HCT116 (cell line): ENCODE measurements at regions not wholly inside any gene's neighbourhood (a gene's known extent, or its start where the extent isn't known, plus 50 kb on each side); places are given as distances from the start of the nearest gene placed in this dataset.

Experiments
- ATAC-seq: fragments of 200-7000 bp; cut with Tn5 transposase; 2 replicates; pipeline ENCODE4 v1.9.1; 2020; ENCODE audit warnings: mild to moderate bottlenecking, moderate library complexity
- BruUV-seq: library from RNA; stranded (reverse); fragments of 400-500 nt; replicated peaks from 2 replicates; lab custom pipeline; 2021; lab: Mats Ljungman, UMichigan
- CTCF ChIA-PET: fragments of 300-600 bp; sonication (Branson Sonifier 250); formaldehyde crosslinking; loops from one replicate; lab custom pipeline; 2021; ENCODE audit warnings: antibody characterized with exemption; lab: Charles Lee
- POLR2A ChIA-PET: fragments of 300-600, 350-600 bp; sonication (Branson Sonifier 250); formaldehyde crosslinking; loops from one replicate; lab custom pipeline; 2021; ENCODE audit warnings: antibody characterized with exemption; lab: Charles Lee
- RAD21 ChIA-PET, 2 experiments: fragments of 300-600 bp; sonication (Branson Sonifier 250); formaldehyde crosslinking; loops; one replicate each; lab custom pipeline; 2023; ENCODE audit warnings: low total read pairs in 2 of 2; ENCODE audit not compliant: uncharacterized antibody in 2 of 2, unreplicated experiment in 2 of 2, low non-redundant PET in 1 of 2; lab: Charles Lee
- DNase-seq: peaks from one replicate; pipeline ENCODE4 v3.0.0-alpha.2; 2010; ENCODE audit warnings: low read depth, low spot score
- H2AFZ ChIP-seq: fragments of 200-600 bp; shearing (Covaris generic), sonication (generic); 2 replicates; pipeline ENCODE4 v1.6.1; 2017; ENCODE audit warnings: low read depth, mixed run types, mixed read lengths, antibody characterized with exemption, low read length; ENCODE audit not compliant: poor library complexity, severe bottlenecking
- H3K27ac ChIP-seq: 2 replicates; pipeline ENCODE4 v1.5.1; 2012; ENCODE audit warnings: low read depth, low read length
- H3K27me3 ChIP-seq: fragments of 200-600 bp; sonication (generic); 2 replicates; pipeline ENCODE4 v1.6.1; 2016; ENCODE audit warnings: mixed run types, low read length, mixed read lengths; ENCODE audit not compliant: insufficient read depth
- H3K36me3 ChIP-seq, 2 experiments: fragments of 200-500 bp in 1 of 2; fragments of 200-600 bp in 1 of 2; sonication (Bioruptor generic) in 1 of 2; sonication (generic) in 1 of 2; 2 replicates each; pipeline versions ENCODE4 v1.5.1 to v1.6.1; 2014 to 2016; ENCODE audit warnings: low read length in 2 of 2, inconsistent platforms in 1 of 2, mixed read lengths in 1 of 2, mixed run types in 1 of 2; ENCODE audit not compliant: insufficient read depth in 2 of 2, control insufficient read depth in 1 of 2
- H3K4me1 ChIP-seq, 2 experiments: fragments of 200-600 bp in 1 of 2; sonication (generic) in 1 of 2; 2 replicates each; pipeline versions ENCODE4 v1.5.1 to v1.6.1; 2012 to 2017; ENCODE audit warnings: low read length in 2 of 2, inconsistent platforms in 1 of 2, mild to moderate bottlenecking in 1 of 2, mixed read lengths in 1 of 2, mixed run types in 1 of 2, moderate library complexity in 1 of 2; ENCODE audit not compliant: insufficient read depth in 2 of 2, control insufficient read depth in 1 of 2
- H3K4me2 ChIP-seq: fragments of 200-600 bp; sonication (generic); 2 replicates; pipeline ENCODE4 v1.6.1; 2017; ENCODE audit warnings: mixed run types, low read length, mixed read lengths
- H3K4me3 ChIP-seq, 2 experiments: fragments of 200-600 bp in 1 of 2; sonication (generic) in 1 of 2; replicated peaks in 1 of 2; 2 replicates each; pipeline ENCODE4 v1.5.1; 2011 to 2016; ENCODE audit warnings: low read length in 2 of 2, control low read depth in 1 of 2, low read depth in 1 of 2, mild to moderate bottlenecking in 1 of 2, mixed read lengths in 1 of 2, mixed run types in 1 of 2
- H3K79me2 ChIP-seq: fragments of 200-600 bp; sonication (generic); 2 replicates; pipeline ENCODE4 v1.6.1; 2017; ENCODE audit warnings: mild to moderate bottlenecking, mixed run types, low read length, moderate library complexity, mixed read lengths; ENCODE audit not compliant: insufficient read depth
- H3K9ac ChIP-seq: fragments of 200-600 bp; sonication (generic); 2 replicates; pipeline ENCODE4 v1.6.1; 2016; ENCODE audit warnings: low read length, mixed read lengths
- H3K9me2 ChIP-seq: fragments of 200-600 bp; sonication (generic), shearing (Covaris generic); 2 replicates; pipeline ENCODE4 v1.6.1; 2017; ENCODE audit warnings: mixed run types, mild to moderate bottlenecking, moderate library complexity; ENCODE audit not compliant: insufficient read depth
- H3K9me3 ChIP-seq, 2 experiments: fragments of 200-500 bp in 1 of 2; fragments of 200-600 bp in 1 of 2; sonication (Bioruptor generic) in 1 of 2; sonication (generic) in 1 of 2; 2 replicates each; pipeline ENCODE4 v1.6.1; 2014 to 2017; ENCODE audit warnings: low read length in 2 of 2, mixed read lengths in 2 of 2, inconsistent platforms in 1 of 2, low read depth in 1 of 2, mild to moderate bottlenecking in 1 of 2, mixed run types in 1 of 2, moderate library complexity in 1 of 2; ENCODE audit not compliant: control insufficient read depth in 1 of 2, insufficient read depth in 1 of 2
- H4K20me1 ChIP-seq: fragments of 200-600 bp; sonication (generic), shearing (Covaris generic); 2 replicates; pipeline ENCODE4 v1.6.1; 2017; ENCODE audit warnings: mixed run types, mild to moderate bottlenecking, moderate library complexity; ENCODE audit not compliant: insufficient read depth
- ATF3 ChIP-seq: IDR thresholded peaks from 2 replicates; pipeline ENCODE4 v1.6.1; 2012
- CBX3 ChIP-seq: IDR thresholded peaks from 2 replicates; pipeline ENCODE4 v1.6.1; 2012; ENCODE audit warnings: low read depth
- CEBPB ChIP-seq: IDR thresholded peaks from 2 replicates; pipeline ENCODE4 v1.6.1; 2012; ENCODE audit warnings: low read depth
- CTCF ChIP-seq, 3 experiments: fragments of 200-600 bp in 1 of 3; sonication (generic) in 1 of 3; IDR thresholded peaks in 2 of 3; conservative IDR thresholded peaks in 1 of 3; 2 replicates each; pipeline ENCODE4 v1.5.1; 2012 to 2017; ENCODE audit warnings: low read depth in 2 of 3, low read length in 2 of 3, antibody characterized with exemption in 1 of 3, borderline replicate concordance in 1 of 3, control low read depth in 1 of 3, mild to moderate bottlenecking in 1 of 3, mixed read lengths in 1 of 3, mixed run types in 1 of 3, moderate library complexity in 1 of 3; ENCODE audit not compliant: insufficient read depth in 1 of 3
- ELF1 ChIP-seq: IDR thresholded peaks from 2 replicates; pipeline ENCODE4 v1.6.1; 2012; ENCODE audit warnings: low read depth, borderline replicate concordance
- FOSL1 ChIP-seq: IDR thresholded peaks from 2 replicates; pipeline ENCODE4 v1.6.1; 2012; ENCODE audit warnings: low read depth
- JUND ChIP-seq: IDR thresholded peaks from 2 replicates; pipeline ENCODE4 v1.6.1; 2012
- MAX ChIP-seq: IDR thresholded peaks from 2 replicates; pipeline ENCODE4 v1.6.1; 2012
- POLR2AphosphoS5 ChIP-seq: IDR thresholded peaks from 2 replicates; pipeline ENCODE4 v1.6.1; 2011; ENCODE audit warnings: mild to moderate bottlenecking, low read depth, low read length, moderate library complexity
- RAD21 ChIP-seq: IDR thresholded peaks from 2 replicates; pipeline ENCODE4 v1.6.1; 2012; ENCODE audit warnings: low read depth, mild to moderate bottlenecking
- SIN3A ChIP-seq: IDR thresholded peaks from 2 replicates; pipeline ENCODE4 v1.6.1; 2012; ENCODE audit warnings: low read depth
- SP1 ChIP-seq: IDR thresholded peaks from 2 replicates; pipeline ENCODE4 v1.6.1; 2012; ENCODE audit warnings: low read depth
- SRF ChIP-seq: IDR thresholded peaks from 2 replicates; pipeline ENCODE4 v1.6.1; 2012; ENCODE audit warnings: low read depth
- TCF7L2 ChIP-seq: IDR thresholded peaks from 2 replicates; pipeline ENCODE4 v1.7.0; 2011; ENCODE audit warnings: borderline replicate concordance, inconsistent platforms; ENCODE audit not compliant: insufficient read depth, insufficient read length; ENCODE audit errors: extremely low read depth
- YY1 ChIP-seq: IDR thresholded peaks from 2 replicates; pipeline ENCODE4 v1.6.1; 2011; ENCODE audit warnings: low read length, low read depth, moderate library complexity, mild to moderate bottlenecking; ENCODE audit not compliant: insufficient replicate concordance; ENCODE audit errors: extremely low read depth
- ZNF274 ChIP-seq: fragments of 200-500 bp; sonication (Bioruptor generic); IDR thresholded peaks from 2 replicates; pipeline ENCODE4 v1.6.1; 2014; ENCODE audit warnings: mild to moderate bottlenecking, low read depth, low read length, inconsistent platforms
- intact Hi-C: fragments of 100-400 bp; cut with micrococcal nuclease; formaldehyde crosslinking; loops from 2 replicates; pipeline ENCODE4 v1.10.0; 2022

GRCh38 chr6:141467041-141467440, 665.7 kb upstream of the GJE1 start:
- intact Hi-C loops = no loop called here
- ChIA-PET POLR2A (no interaction called here), CTCF (interaction anchor here (0.6 kb wide), 1 partner anchor 348 kb away, joined by 3 read pairs; no protein-coding TSS in a partner anchor), RAD21 (no interaction called here)
- Histone ChIP-seq H3K27ac (no peak overlapping the region), H2AFZ (no peak overlapping the region), H3K79me2 (no peaks in the 10 kb centered on the region), H3K9ac (no peak overlapping the region), H3K36me3 (no peaks in the 10 kb centered on the region), H3K4me1 (no peaks in the 10 kb centered on the region), H4K20me1 (no peaks in the 10 kb centered on the region), H3K9me3 (no peaks in the 10 kb centered on the region), H3K4me2 (no peak overlapping the region), H3K27me3 (no peaks in the 10 kb centered on the region), H3K4me3 (no peak overlapping the region), H3K9me2 (no peaks in the 10 kb centered on the region)
- ATAC-seq (no peak), DNase-seq (no peak)
- TF ChIP-seq TCF7L2 (no peak), SIN3A (no peak), ZNF274 (no peak), CEBPB (no peak), SRF (no peak), JUND (no peak), YY1 (no peak), SP1 (no peak), MAX (no peak), CBX3 (no peak), POLR2AphosphoS5 (no peak)
- BruUV-seq = no TSS peak

- H3K4me2 ChIP-seq = no peak overlapping the region
- H3K9me3 ChIP-seq = no peaks in the 10 kb centered on the region
- H3K79me2 ChIP-seq = no peaks in the 10 kb centered on the region
- DNase-seq (no peak), ATAC-seq (no peak)
- RAD21 ChIA-PET = no interaction called here
- POLR2A ChIA-PET = no interaction called here
- H3K4me1 ChIP-seq = no peaks in the 10 kb centered on the region
- no peaks in the 10 kb centered on the region for H3K36me3 ChIP-seq
- H3K9me2 ChIP-seq = no peaks in the 10 kb centered on the region
- no TSS peak for BruUV-seq
- H3K9ac ChIP-seq = no peak overlapping the region
- no peak overlapping the region for H2AFZ ChIP-seq
- no peak overlapping the region for H3K4me3 ChIP-seq
- H3K27ac ChIP-seq = no peak overlapping the region
- no peaks in the 10 kb centered on the region for H4K20me1 ChIP-seq
- H3K27me3 ChIP-seq = no peaks in the 10 kb centered on the region
- intact Hi-C loops = no loop called here
- CTCF ChIA-PET = no interaction called here
- TF ChIP-seq CTCF (IDR thresholded peaks at IDR 0.05 in 2 of 3, conservative IDR thresholded peaks at IDR 0.05 in 1 of 3; ENCODE audit: borderline replicate concordance in 1 of 3, insufficient read depth in 1 of 3, low read depth in 2 of 3, low read length in 2 of 3) (no peak), YY1 (no peak), JUND (no peak), ATF3 (no peak), SP1 (no peak), TCF7L2 (no peak), SRF (no peak), ELF1 (no peak), SIN3A (no peak), FOSL1 (no peak), RAD21 (no peak), ZNF274 (no peak)
Observed at GRCh38 chr6:141464896-141465295, 667.8 kb upstream of the GJE1 start.
